CD1c-positive myeloid dendritic cell (primary cell): ENCODE measurements at regions not wholly inside any gene's neighbourhood (a gene's known extent, or its start where the extent isn't known, plus 50 kb on each side); places are given as distances from the start of the nearest gene placed in this dataset.
"Not testable (repeated sequence)": the region's sequence is repeated elsewhere in the genome, so short reads cannot be mapped to it uniquely, and the experiment has no call there.

ENCODE experiments used
- DNase-seq: peaks from one replicate; pipeline ENCODE4 v3.0.0-alpha.2; 2016; ENCODE audit errors: extremely low spot score

DNA sequence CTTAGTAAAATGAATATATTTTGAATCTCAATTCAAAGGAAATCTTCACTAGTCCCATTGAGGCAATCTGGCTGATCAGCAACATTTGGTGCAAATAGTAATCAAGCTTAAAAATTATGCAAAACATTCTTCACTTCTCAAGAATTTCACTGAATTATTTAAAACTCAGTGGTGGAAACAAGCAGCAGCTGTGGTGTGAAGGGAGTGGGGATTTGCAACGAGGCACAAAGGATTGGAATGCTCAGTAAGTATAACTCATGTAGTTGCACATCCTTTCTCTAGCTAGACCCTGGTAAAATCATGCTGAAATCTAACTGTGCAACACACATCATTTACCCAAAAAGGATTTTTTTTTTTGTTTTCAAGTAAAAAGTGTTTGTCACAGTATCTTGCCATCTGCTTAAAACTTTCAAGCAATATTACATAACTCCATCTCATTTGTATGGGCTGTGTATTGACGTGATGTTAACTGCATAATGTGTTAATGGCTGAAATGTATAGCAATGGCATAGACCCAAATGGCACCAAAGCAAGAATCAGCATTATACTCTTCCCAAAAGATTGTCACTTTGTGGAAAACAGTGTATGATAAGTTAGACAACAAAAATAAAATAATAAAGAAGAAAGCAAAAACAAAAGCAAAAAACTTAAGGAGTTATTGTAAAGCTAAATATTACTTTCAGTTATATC lies 816.6 kb downstream of the EPHA3 start:
- no peak for DNase-seq

DNA sequence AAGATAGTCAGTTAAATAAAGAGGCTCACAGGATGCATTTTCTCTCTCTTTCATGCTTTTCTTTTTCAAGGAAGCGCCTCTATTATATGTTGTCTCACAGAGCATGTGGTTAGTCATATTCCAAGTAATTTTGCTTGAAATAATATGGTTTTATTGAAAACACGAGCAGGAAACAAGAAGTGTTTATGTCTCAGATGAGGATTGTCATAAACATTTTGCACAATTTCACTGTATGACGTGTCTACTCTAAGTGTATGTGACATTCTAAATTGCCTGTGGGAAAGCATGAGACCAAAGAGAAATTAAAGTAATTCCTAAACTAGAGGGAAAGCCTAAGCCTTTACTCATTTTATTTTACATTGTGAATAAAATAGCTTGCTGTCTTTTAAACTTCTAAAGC lies 818.6 kb downstream of the EPHA3 start:
- DNase-seq: no peak

DNA sequence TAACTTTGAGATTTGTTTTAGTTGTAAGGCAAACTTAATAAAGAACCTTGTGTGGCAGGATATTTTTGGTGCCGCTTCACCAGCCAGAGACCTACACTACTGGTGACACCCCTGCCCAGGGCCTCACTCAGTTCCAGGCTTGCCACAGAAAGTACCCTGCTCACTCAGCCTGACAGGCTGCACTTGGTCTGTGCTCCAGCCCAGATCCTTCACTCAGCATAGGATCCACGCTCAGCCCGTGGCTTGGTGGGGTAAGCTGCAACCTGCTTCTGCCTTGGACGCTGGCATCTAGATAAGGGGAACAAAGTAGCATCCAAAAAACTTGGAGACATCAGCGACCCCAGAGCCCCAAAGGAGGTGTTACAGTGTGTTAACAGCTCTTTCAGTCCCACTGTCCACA lies 825.5 kb downstream of the EPHA3 start:
- no peak for DNase-seq

DNA sequence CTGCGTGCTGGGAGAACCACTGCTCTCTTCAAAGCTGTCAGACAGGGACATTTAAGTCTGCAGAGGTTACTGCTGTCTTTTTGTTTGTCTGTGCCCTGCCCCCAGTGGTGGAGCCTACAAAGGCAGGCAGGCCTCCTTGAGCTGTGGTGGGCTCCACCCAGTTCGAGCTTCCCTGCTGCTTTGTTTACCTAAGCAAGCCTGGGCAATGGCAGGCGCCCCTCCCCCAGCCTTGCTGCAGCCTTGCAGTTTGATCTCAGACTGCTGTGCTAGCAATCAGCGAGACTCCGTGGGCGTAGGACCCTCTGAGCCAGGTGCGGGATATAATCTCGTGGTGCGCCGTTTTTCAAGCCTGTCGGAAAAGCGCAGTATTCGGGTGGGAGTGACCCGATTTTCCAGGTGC lies 837.0 kb downstream of the EPHA3 start:
- not testable (repeated sequence) for DNase-seq

DNA sequence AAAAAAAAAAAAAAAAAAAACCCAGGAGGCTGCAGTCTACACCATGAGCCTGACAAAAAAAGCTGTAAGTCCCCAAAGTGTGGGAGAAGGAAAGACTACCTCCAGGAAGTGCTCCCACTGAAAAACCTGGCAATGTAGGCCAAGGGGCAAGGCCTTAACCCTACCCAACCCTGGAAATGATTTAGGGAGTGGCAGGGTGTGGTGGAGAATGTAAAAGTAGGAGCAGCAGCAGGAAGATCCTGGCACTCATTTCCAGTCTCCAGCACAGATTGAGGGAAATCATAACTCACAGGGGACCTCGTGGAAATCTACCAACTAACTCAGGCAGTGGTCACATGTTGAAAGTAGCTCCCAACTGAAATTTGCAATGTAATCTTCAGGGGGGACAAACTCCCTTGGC lies 839.5 kb downstream of the EPHA3 start:
- no peak for DNase-seq

DNA sequence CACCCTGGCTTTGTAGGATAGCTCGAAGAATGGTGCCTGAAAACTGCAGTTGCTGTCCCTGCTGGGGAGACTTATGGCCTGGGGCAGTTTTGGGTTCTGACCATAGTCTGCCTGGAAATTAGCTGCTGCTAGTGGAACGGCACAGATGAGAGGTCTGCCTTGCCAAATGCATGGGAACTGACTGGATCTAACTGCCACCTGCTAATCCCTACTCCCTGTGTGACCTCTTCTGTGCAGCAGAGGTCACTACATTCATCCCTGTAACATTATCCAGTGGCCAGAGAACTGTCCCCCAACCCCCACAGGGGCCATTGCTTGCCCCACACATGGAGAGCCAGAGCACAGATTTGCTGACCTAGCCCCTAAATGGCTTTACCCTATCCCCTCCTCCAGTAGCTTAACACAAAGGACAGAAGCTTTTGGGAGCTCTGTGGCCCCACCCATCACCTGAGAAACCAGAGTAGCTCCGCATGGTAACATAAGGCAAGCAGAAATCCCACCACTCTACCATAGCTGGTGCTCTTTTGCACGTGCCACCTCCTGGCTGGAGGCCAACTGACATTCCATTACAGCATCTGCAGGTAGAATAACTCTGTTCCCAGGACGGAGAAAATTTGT lies 840.0 kb downstream of the EPHA3 start:
- DNase-seq: no peak

DNA sequence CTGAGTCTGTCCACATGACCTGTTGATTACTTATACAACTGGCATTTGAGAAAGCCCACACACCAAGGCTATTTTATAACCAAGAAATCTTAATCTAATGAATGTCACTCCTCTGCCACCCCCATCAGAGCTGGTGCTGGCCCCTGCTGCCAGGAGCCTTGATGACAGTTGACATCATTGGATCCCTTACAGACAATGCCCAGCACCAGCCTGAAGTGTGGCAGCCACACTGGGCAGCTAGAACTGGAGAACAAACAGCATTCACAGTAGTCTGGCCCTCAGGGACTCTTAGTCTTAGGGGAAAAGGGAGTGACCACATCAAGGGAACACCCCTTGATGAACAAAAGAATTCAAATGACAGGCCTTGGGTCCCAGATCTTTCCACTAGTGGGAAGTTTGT lies 840.6 kb downstream of the EPHA3 start:
- no peak for DNase-seq

DNA sequence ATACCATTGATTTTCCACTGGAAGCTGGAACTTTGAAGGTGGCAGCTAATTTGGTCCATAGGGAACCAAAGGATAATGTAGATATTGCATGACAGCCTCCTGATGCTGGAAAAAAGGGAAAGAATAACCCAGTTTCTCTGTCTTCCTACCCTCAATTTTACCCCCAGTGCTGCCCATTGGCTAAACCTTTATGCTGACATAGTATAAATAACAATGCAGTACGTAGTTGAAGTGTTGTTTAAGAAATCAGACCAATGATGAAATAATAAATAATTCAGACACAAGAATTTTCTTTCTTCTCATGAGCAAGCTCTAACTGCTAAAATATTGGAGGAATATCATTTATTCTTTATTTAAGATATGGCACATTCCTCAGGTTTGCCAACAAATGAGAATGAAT lies 843.4 kb downstream of the EPHA3 start:
- DNase-seq: no peak

DNA sequence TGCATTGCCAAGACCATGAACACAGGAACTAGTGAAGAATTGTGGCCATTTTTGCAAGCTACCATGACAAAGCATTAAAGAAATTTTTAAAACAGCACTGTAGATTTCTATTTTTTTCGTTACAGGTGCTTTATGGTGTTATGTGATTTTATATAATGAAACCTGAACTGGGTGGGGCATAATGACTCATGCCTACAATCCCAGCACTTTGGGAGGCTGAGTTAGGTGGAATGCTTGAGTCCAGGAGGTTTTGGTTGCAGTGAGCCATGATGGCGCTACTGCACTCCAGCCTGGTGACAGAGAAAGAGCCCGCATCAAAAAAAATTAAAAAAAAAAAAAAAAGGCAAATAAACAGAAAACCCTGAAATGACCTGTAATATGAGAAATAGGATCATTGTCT lies 846.7 kb downstream of the EPHA3 start:
- no peak for DNase-seq

DNA sequence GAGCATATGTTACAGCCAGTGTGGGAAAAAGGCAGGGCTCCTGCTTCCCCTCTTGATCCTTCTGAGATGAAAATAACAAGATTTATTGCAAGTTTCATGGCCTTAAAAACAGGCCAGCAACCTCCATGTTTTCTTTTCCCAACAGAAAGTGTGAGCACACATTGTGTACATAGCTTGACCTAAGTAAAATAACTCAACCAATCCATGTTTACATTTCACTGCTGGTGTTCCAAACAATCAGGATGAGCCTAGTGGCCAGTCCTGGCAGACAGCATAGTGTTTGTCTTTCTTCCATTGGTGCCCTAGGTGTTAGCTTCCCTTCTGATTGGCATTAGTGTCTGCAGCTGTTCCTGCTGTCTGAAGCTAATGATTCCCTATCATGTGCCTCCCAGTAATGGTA lies 847.7 kb downstream of the EPHA3 start:
- no peak for DNase-seq

DNA sequence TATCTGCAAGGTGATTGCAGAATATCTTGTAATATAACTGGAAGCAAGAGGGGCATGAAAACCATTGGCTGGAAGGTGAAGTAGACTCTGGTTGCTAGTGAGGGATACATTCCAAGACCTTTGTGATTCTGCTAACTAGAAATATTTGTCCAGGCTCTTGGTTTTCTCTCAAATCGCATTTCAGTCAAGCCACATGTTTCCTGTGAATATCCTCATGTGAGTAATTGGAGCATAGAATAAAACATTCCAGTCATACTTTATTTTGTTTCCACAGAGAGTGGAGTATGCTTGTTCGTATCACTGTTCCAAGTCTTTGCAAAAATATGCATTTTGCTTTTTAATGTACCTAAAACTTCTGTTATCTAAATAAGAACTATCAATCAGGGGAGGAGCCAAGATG lies 850.0 kb downstream of the EPHA3 start:
- no peak for DNase-seq

DNA sequence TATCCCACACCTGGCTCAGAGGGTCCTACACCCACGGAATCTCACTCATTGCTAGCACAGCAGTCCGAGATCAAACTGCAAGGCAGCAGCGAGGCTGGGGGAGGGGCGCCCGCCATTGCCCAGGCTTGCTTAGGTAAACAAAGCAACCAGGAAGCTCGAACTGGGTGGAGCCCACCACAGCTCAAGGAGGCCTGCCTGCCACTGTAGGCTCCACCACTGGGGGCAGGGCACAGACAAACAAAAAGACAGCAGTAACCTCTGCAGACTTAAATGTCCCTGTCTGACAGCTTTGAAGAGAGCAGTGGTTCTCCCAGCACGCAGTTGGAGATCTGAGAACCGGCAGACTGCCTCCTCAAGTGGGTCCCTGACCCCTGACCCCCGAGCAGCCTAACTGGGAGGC lies 850.7 kb downstream of the EPHA3 start:
- DNase-seq: not testable (repeated sequence)

DNA sequence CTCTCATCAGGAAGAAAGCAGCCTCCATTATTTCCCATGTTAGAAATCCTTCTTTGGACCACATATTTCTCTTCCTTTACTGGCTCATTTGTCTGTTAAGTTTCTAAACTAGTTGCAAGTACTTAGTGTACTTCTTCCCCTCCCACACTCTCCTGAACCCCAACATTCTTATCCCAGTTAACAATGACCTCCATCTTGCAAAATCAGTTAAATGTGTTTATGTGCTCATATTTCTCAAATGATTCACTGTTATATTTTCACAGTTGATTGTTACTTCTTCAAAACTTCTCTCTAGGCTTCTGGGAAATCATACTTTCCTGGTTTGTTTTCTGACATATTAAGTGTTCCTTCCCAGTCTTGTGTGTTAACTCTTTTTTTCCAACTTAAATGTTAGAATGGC lies 856.9 kb downstream of the EPHA3 start:
- no peak for DNase-seq

DNA sequence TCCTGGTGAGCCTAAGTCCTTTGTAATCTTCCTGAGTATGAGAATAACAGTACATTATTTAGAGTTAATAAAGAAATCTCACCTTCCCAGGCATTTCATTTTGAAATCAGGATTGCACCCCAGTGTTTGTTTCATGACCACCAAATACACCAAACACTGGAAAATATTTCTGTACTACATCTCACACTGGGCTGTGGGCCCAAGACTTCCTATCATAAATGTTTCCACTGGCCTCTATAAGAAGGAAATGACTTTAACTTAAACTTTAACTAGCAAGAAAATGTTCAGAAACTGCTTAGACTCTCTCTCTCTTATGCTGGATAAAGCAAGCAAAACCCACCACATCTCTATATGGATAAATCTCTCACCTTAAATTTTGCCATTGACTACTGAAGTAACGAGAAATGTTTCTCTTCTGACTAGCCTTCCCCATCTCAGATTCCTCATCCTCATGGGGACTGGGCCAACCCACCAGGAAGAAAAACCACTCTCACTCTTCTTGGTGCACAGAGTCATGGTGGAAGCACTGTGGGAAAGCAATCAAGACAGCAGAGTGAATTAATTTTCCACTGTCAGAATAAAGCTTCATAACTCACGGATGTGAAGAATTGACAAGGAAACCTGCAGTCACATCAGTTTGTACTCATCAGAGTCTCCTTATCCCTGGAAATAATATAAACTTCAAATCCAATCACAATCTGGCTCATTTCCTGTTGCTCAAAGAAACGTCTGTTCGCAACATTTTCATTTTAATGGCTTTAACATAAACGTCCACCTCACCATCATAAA lies 859.6 kb downstream of the EPHA3 start:
- DNase-seq: no peak

DNA sequence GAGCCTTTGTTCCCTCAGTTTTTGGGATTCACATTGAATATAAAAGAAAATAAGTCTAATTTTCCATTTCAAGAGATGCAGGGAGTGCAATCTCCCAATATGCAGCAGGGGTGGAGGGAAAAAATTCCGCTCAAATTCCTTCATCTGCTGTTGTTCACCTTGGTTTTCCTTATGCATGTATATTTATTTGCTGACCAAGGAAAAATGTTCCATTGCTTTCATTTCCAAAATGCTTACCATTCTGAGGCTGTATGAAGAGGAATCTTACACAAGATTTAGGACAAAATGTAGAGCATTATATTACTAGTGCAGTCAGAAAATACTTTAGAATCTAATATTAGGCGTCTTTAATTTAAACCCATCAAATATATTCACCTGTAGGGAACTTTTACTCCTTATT lies 863.9 kb downstream of the EPHA3 start:
- DNase-seq: no peak

DNA sequence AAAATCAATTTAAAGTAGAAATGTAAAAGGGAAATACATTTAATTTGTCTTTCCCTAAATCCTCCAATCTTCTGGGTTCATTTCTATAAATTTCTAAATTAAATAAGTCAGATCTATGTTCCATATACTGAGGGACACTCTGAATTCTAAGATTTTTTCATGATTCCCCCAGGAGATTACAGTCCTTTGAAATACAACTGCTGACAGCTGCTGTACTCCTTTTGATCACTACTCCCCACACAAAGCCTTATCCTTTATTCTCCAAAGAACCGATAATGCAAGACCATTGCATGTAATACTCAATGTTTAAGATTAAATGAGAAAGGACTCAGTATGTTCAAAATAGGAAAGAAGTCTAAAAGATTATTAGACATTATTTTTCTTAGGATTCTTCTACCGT lies 865.7 kb downstream of the EPHA3 start:
- DNase-seq: no peak

DNA sequence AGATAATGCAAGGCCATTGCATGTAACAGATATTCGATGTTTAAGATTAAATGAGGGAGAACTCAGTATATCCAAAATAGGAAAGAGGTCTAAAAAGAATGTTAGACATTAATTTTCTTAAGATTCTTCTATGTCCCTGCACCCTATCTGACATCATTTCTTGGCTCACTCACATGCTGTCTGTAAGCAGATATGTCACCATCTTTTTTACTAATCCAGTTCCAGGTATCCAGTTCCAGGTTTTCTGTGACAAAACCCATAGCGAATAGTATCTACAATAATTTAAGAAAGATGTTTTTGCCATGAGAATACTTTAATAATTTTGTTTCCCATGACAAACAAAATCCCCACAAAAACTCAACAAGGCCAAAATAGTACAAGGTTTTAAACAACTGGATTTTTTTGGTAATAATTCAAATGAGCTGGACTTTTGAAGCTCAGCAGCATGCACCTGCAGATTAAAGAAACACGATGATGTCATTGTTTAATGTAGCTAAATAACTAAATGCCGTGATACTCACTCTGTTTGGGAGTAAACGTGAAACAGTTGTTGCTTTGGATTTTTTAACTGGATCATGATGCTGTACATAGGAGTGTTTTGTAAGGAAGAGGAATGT lies 867.6 kb downstream of the EPHA3 start:
- no peak for DNase-seq

DNA sequence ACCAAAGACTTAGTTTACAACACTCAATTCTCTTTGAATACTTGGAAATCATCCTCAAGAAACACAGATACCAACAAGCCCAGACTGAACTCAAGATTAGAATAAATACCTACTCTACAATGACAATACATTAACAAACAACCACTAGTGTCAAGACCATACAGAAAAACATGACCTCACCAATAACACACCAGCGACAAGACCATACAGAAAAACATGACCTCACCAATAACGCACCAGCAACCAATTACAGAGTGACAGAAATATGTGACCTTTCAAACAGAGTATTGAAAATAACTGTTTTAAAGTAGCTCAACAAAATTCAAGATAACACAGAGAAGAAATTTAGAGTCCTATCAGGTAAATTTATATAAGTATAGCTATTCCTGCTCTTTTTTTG lies 876.0 kb downstream of the EPHA3 start:
- DNase-seq: no peak

DNA sequence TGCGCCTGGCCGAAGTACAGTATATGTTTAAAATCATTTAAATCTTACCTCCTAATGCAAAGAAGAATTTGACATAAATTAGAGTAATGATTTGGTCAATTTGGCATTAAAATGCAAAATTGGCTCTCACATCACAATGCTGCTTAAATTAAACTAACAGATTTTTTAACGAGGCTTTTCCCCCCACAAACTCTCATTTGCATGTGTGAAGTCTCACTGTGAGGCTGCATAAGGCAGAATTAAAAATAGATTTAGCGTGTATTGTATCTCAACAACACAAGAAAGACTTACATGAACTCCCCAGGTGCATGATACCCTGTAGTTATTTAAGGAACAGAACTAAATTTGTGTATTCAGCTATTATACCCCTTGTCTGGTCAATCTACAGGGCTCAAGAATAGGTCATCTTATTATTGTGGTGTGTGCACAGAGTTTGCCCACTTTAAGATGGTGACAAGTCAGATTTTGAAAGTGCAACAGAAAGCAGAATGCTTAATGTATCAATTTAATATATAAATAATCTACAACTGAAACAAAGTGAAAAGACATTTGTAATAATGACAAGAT lies 897.9 kb downstream of the EPHA3 start:
- no peak for DNase-seq

DNA sequence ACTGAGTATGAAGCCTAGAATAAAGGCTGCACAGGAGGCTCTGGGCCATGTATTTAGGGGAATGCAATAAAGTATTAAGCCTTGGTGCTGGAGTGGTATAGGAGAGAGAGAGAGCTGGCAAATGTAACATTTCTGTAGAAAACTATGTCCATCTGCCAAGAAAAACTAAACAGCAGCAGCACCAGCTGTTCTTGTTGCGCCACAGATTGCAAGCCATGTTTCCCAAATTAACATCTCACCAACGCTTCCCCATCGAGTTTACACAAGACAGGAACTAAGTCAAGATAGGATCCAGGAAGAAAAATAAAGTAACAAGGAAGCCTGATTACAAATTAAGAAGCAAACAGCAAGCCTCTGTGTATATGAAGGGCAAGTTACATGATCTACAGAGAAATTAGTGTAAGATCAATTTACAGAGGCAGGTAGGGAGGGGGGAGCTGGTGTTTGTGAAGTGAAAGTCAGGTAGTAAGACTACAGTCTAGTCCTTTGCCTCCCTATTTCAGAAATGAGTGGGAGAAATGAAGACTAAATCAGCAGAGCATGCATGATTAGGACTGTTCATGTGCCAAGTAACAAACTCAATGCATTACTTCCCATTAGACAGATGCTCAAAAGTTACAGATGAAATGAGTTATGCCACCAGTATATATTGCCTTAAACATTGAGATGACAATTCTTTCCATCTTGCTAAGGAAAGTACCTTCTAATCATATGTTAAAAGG lies 900.5 kb downstream of the EPHA3 start:
- DNase-seq: peak; percentile 28

DNA sequence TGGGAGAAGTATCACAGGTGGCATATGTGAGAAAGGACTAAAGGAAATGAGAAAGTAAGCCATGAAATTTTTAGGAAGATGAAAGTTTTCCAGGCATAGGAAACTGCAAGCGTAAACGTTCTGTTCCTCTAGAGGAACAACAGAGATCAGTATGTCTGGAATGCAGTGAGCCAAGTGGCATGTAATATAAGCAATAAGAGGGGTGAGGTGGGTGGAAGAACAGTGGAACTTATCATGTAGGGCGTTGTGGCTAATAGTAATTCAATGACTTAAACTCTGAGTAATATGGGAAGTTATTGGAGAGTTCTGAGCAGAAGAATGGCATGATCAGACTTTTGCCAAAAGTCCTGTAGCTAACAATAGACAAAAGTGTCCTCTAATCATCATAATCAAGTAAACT lies 902.9 kb downstream of the EPHA3 start:
- no peak for DNase-seq

DNA sequence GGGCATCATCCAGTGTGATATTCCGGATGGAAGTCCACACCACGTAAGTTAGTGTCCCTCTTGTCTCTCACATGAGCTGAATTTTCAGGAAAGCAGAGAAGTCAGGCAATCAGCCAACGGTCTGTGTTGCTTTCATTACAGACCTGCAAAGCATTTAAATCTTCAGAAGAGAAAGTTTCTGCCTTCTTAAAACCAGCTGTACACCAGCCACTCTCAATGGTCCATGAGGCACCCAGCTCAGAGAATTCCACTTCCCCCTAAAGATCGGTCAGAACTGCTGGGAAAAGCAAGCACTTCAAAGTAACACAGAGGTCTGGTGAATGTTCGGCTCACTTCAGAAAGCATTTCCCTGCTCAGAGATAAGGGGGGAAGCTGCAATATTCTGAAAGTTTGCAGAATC lies 903.7 kb downstream of the EPHA3 start:
- no peak for DNase-seq
